Neutrophil (primary cell): ENCODE measurements at regions not wholly inside any gene's neighbourhood (a gene's known extent, or its start where the extent isn't known, plus 50 kb on each side); places are given as distances from the start of the nearest gene placed in this dataset.

Experiments
- H3K27ac ChIP-seq: fragments of 200-600 bp; sonication (generic); 2 replicates; pipeline ENCODE4 v1.5.1; 2016; ENCODE audit warnings: mild to moderate bottlenecking, moderate library complexity
- H3K27me3 ChIP-seq: fragments of 200-600 bp; sonication (generic); 2 replicates; pipeline ENCODE4 v1.6.0; 2016; ENCODE audit warnings: mild to moderate bottlenecking
- H3K36me3 ChIP-seq: fragments of 200-600 bp; sonication (generic); 2 replicates; pipeline ENCODE4 v1.5.1; 2017
- H3K4me1 ChIP-seq, 2 experiments: fragments of 200-600 bp in 1 of 2; sonication (generic) in 1 of 2; 1 replicate in 1 of 2; 2 replicates in 1 of 2; pipeline versions ENCODE4 v1.5.1 to v1.6.1; 2013 to 2016; ENCODE audit warnings: low read depth in 1 of 2, low read length in 1 of 2, mild to moderate bottlenecking in 1 of 2, moderate library complexity in 1 of 2; ENCODE audit not compliant: control insufficient read depth in 1 of 2, insufficient read depth in 1 of 2
- H3K4me3 ChIP-seq, 2 experiments: fragments of 200-600 bp in 1 of 2; sonication (generic) in 1 of 2; 1 replicate in 1 of 2; 2 replicates in 1 of 2; pipeline ENCODE4 v1.5.1; 2013 to 2016; ENCODE audit warnings: low read depth in 1 of 2, low read length in 1 of 2, mild to moderate bottlenecking in 1 of 2, moderate library complexity in 1 of 2
- H3K9me3 ChIP-seq: fragments of 200-600 bp; sonication (generic); 2 replicates; pipeline ENCODE4 v1.5.1; 2016
- TF ChIP-seq, protein P1 (sequence below): fragments of 200-600 bp; sonication (generic); IDR thresholded peaks from 2 replicates; pipeline ENCODE4 v1.5.1; 2016; ENCODE audit warnings: antibody characterized with exemption

DNA sequence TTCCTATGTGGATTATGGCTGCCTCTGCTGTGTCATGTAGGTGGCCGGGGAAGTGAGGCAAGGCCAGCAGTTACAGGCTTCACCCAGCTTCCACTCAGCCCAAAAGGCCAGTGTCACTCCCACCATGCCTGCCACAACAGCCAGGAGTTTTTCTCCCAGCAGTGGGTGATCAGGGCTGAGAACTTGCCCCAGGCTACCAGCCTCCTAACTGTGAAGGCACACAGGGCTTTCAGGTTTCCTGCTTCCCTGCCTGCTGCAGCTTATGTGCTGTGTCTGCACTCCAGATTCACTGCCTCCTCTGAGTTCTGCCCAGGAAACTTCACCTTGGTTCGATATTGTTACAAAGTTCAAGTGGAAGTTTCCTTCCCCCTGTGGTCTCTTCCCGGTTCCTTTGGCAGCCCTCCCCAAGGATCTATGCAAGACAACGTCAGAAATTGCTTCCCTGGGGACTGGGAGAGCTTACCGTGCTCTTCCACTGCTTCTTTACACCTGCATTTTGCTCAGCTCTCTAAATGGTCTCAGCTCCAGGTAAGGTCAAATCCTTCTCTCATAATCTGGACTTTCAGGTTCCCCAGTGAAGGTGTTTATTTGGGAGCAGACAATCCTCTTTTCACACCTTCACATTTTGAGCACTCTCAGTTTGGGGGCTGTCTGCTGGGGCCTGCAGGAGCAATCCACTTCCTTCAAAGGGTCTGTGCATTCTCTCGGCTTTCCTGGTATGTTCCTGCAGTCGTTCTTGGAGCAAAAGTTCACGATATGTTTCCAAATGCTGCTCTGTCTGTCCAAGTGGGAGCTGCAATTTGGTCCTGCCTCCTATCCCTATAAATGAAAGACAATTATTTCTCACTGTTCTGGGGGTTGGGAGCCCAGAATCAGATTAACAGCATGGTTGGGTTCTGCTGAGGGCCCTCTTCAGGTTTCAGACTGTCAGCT lies 1730.1 kb upstream of the PRR20A start:
- Histone ChIP-seq H3K27me3 (no peaks in the 10 kb centered on the region), H3K4me3 (no peak overlapping the region), H3K4me1 (no peaks in the 10 kb centered on the region), H3K36me3 (no peaks in the 10 kb centered on the region), H3K27ac (no peak overlapping the region), H3K9me3 (no peaks in the 10 kb centered on the region)
- TF ChIP-seq, protein P1, sequence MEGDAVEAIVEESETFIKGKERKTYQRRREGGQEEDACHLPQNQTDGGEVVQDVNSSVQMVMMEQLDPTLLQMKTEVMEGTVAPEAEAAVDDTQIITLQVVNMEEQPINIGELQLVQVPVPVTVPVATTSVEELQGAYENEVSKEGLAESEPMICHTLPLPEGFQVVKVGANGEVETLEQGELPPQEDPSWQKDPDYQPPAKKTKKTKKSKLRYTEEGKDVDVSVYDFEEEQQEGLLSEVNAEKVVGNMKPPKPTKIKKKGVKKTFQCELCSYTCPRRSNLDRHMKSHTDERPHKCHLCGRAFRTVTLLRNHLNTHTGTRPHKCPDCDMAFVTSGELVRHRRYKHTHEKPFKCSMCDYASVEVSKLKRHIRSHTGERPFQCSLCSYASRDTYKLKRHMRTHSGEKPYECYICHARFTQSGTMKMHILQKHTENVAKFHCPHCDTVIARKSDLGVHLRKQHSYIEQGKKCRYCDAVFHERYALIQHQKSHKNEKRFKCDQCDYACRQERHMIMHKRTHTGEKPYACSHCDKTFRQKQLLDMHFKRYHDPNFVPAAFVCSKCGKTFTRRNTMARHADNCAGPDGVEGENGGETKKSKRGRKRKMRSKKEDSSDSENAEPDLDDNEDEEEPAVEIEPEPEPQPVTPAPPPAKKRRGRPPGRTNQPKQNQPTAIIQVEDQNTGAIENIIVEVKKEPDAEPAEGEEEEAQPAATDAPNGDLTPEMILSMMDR: no peak

DNA sequence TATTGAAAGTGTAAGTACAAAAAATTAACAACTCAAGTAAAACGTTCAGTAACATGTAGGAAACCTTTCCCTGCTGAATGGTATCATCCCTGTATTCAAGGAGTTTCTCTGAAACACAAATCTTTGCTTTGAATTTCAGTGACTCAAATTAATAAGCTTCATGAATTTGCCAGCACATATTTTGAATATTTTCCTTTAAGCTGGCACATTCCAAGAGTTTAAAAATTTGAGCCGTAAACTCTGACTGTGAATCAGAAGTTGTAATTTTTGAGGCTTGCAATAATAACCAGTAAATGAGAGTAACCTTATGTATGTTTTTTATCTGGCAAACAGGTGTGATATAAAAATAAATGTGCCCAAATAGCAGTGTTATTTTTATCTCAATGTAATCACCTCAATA lies 1722.6 kb upstream of the PRR20A start:
- Histone ChIP-seq H3K27me3 (no peaks in the 10 kb centered on the region), H3K4me1 (no peaks in the 10 kb centered on the region), H3K4me3 (no peak overlapping the region), H3K36me3 (no peaks in the 10 kb centered on the region), H3K9me3 (no peaks in the 10 kb centered on the region), H3K27ac (no peak overlapping the region)
- TF ChIP-seq, protein P1: no peak

- TF ChIP-seq, protein P1: no peak
- H3K9me3 ChIP-seq: no peaks in the 10 kb centered on the region
- no peaks in the 10 kb centered on the region for H3K4me1 ChIP-seq
- H3K27ac ChIP-seq: no peak overlapping the region
- no peak overlapping the region for H3K4me3 ChIP-seq
- no peaks in the 10 kb centered on the region for H3K27me3 ChIP-seq
- no peaks in the 10 kb centered on the region for H3K36me3 ChIP-seq
Observed at GRCh38 chr13:55432814-55433213, 1707.9 kb upstream of the PRR20A start.

DNA sequence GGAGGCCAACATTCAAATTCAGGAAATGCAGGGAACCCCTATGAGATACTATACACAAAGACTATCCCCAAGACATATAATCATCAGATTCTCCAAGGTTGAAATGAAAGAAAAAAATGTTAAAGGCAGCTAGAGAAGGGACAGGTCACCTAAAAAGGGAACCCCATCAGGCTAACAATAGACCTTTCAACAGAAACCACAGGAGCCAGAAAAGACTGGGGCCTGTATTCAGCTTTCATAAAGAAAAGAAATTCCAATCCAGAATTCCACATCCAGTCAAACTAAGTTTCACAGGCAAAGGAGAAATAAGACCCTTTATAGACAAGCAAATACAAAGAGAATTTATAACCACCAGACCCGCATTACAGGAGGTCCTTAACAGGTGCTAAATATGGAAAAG lies 1703.6 kb upstream of the PRR20A start:
- TF ChIP-seq, protein P1: no peak
- Histone ChIP-seq H3K4me1 (no peaks in the 10 kb centered on the region), H3K36me3 (no peaks in the 10 kb centered on the region), H3K4me3 (no peak overlapping the region), H3K27me3 (no peaks in the 10 kb centered on the region), H3K9me3 (no peaks in the 10 kb centered on the region), H3K27ac (no peak overlapping the region)

GRCh38 chr13:55439450-55439849 lies 1701.3 kb upstream of the PRR20A start:
- Histone ChIP-seq H3K4me3 (no peak overlapping the region), H3K4me1 (no peaks in the 10 kb centered on the region), H3K27ac (no peak overlapping the region), H3K36me3 (no peaks in the 10 kb centered on the region), H3K9me3 (no peaks in the 10 kb centered on the region), H3K27me3 (no peaks in the 10 kb centered on the region)
- TF ChIP-seq, protein P1: no peak
